HepG2 (cell line): ENCODE measurements at regions not wholly inside any gene's neighbourhood (a gene's known extent, or its start where the extent isn't known, plus 50 kb on each side); places are given as distances from the start of the nearest gene placed in this dataset.

Experiments used
- ATAC-seq: fragments of 200-7000 bp; cut with Tn5 transposase; 3 replicates; pipeline ENCODE4 v1.9.1; 2020; ENCODE audit warnings: mild to moderate bottlenecking, moderate library complexity
- BruUV-seq: library from RNA; stranded (reverse); fragments of 400-500 nt; replicated peaks from 2 replicates; lab custom pipeline; 2021; lab: Mats Ljungman, UMichigan
- CTCF ChIA-PET: fragments of 300-600 bp; formaldehyde crosslinking; extraction: SDS; loops from one replicate; lab custom pipeline; 2021; ENCODE audit warnings: low total read pairs, inconsistent platforms, low intra/inter-chr PET ratio; lab: Yijun Ruan, JAX
- POLR2A ChIA-PET: fragments of 350-600 bp; sonication (Branson Sonifier 250); formaldehyde crosslinking; loops from one replicate; lab custom pipeline; 2020; ENCODE audit warnings: antibody characterized with exemption, inconsistent platforms; lab: Yijun Ruan, JAX
- DNase-seq: peaks from one replicate; pipeline ENCODE4 v3.0.0-alpha.2; 2015; ENCODE audit warnings: low spot score
- FAIRE-seq: peaks from 3 replicates; lab custom pipeline; 2011; peaks lifted over from hg19 to GRCh38; lab: Jason Lieb, UNC
- H2AFZ ChIP-seq: one replicate; pipeline ENCODE4 v1.6.1; 2011; ENCODE audit warnings: low read length, inconsistent platforms
- H3K27ac ChIP-seq: fragments of 300-600 bp; 3 replicates; pipeline ENCODE4 v1.8.0; 2011; ENCODE audit warnings: mixed run types, mild to moderate bottlenecking, mixed read lengths, low read length, inconsistent platforms; ENCODE audit not compliant: insufficient read depth; ENCODE audit errors: extremely low read length
- H3K27me3 ChIP-seq, 2 experiments: fragments of 200-600 bp in 1 of 2; 2 replicates in 1 of 2; 3 replicates in 1 of 2; pipeline versions ENCODE4 v1.6.0 to v1.8.0; 2011; ENCODE audit warnings: low read length in 2 of 2, mild to moderate bottlenecking in 2 of 2, moderate library complexity in 2 of 2, inconsistent platforms in 1 of 2; ENCODE audit not compliant: insufficient read depth in 2 of 2, control insufficient read depth in 1 of 2
- H3K36me3 ChIP-seq, 2 experiments: fragments of 200-600 bp in 1 of 2; replicated peaks in 1 of 2; 2 replicates in 1 of 2; 3 replicates in 1 of 2; pipeline versions ENCODE4 v1.5.1 to v1.8.0; 2011; ENCODE audit warnings: low read length in 2 of 2, inconsistent platforms in 1 of 2; ENCODE audit not compliant: insufficient read depth in 2 of 2, control insufficient read depth in 1 of 2
- H3K4me1 ChIP-seq: 2 replicates; pipeline ENCODE4 v1.5.1; 2012; ENCODE audit warnings: low read length, inconsistent platforms; ENCODE audit not compliant: insufficient read depth
- H3K4me2 ChIP-seq: 2 replicates; pipeline ENCODE4 v1.6.0; 2011; ENCODE audit warnings: low read depth, low read length, inconsistent platforms
- H3K4me3 ChIP-seq, 3 experiments: fragments of 200-600 bp in 1 of 3; sonication (generic), shearing (Covaris generic) in 1 of 3; replicated peaks in 1 of 3; 2 replicates each; pipeline ENCODE4 v1.5.1; 2011 to 2016; ENCODE audit warnings: low read length in 3 of 3, inconsistent platforms in 2 of 3, low read depth in 2 of 3, mild to moderate bottlenecking in 2 of 3, control low read depth in 1 of 3, mixed read lengths in 1 of 3; ENCODE audit not compliant: insufficient read depth in 1 of 3
- H3K79me2 ChIP-seq: one replicate; pipeline ENCODE4 v1.6.1; 2011; ENCODE audit warnings: low read length, inconsistent platforms; ENCODE audit not compliant: insufficient read depth
- H3K9ac ChIP-seq: 2 replicates; pipeline ENCODE4 v1.6.0; 2011; ENCODE audit warnings: mild to moderate bottlenecking, low read depth, low read length, inconsistent platforms; ENCODE audit not compliant: insufficient read depth
- H3K9me3 ChIP-seq: 2 replicates; pipeline ENCODE4 v1.5.1; 2012; ENCODE audit warnings: mild to moderate bottlenecking, low read length
- H4K20me1 ChIP-seq: 2 replicates; pipeline ENCODE4 v1.6.0; 2011; ENCODE audit warnings: inconsistent platforms, mild to moderate bottlenecking, low read length, moderate library complexity; ENCODE audit not compliant: insufficient read depth
- DR1 ChIP-seq: sonication (generic); formaldehyde crosslinking; IDR thresholded peaks from 2 replicates; pipeline ENCODE4 v1.8.0; 2021; ENCODE audit warnings: mild to moderate bottlenecking, missing genetic modification reagents, inconsistent platforms
- HNRNPLL ChIP-seq: fragments of 200-400 bp; formaldehyde crosslinking; IDR thresholded peaks from 2 replicates; pipeline ENCODE4 v1.6.1; 2017; ENCODE audit warnings: mild to moderate bottlenecking, low read depth, low read length; ENCODE audit not compliant: poor library complexity, severe bottlenecking
- KDM5B ChIP-seq: sonication (generic); formaldehyde crosslinking; IDR thresholded peaks from 2 replicates; pipeline ENCODE4 v1.4.0; 2020; ENCODE audit warnings: missing genetic modification reagents, mild to moderate bottlenecking, borderline replicate concordance
- KLF13 ChIP-seq: sonication (generic); formaldehyde crosslinking; IDR thresholded peaks from 2 replicates; pipeline ENCODE4 v1.4.0; 2020; ENCODE audit warnings: mild to moderate bottlenecking, missing genetic modification reagents
- MIER2 ChIP-seq: IDR thresholded peaks from 2 replicates; pipeline ENCODE4 v1.6.1; 2016; ENCODE audit warnings: missing biosample characterization, missing genetic modification reagents
- MTA3 ChIP-seq: sonication (generic); formaldehyde crosslinking; IDR thresholded peaks from 2 replicates; pipeline ENCODE4 v1.4.0; 2020; ENCODE audit warnings: missing genetic modification reagents
- NFE2L2 ChIP-seq: fragments of 150-350 bp; IDR thresholded peaks from 2 replicates; pipeline ENCODE4 v1.6.1; 2014; ENCODE audit warnings: low read length
- POLR2AphosphoS5 ChIP-seq: IDR thresholded peaks from 2 replicates; pipeline ENCODE4 v1.6.1; 2012; ENCODE audit warnings: low read depth, low read length
- RFX3 ChIP-seq: IDR thresholded peaks from 2 replicates; pipeline ENCODE4 v1.6.1; 2016; ENCODE audit warnings: missing biosample characterization, missing genetic modification reagents
- SALL1 ChIP-seq: sonication (generic); formaldehyde crosslinking; IDR thresholded peaks from 2 replicates; pipeline ENCODE4 v1.8.0; 2022; ENCODE audit warnings: mild to moderate bottlenecking, missing genetic modification reagents
- YY1 ChIP-seq: IDR thresholded peaks from 2 replicates; pipeline ENCODE4 v1.6.1; 2011; ENCODE audit warnings: low read length, low read depth, moderate library complexity, mild to moderate bottlenecking; ENCODE audit not compliant: insufficient read depth, insufficient replicate concordance
- ZFP36 ChIP-seq: fragments of 150-350 bp; IDR thresholded peaks from 2 replicates; pipeline ENCODE4 v1.6.1; 2018; ENCODE audit warnings: borderline replicate concordance, low read length, low read depth; ENCODE audit not compliant: partially characterized antibody
- ZNF138 ChIP-seq: sonication (generic); formaldehyde crosslinking; IDR thresholded peaks from 2 replicates; pipeline ENCODE4 v1.5.0; 2020; ENCODE audit warnings: mild to moderate bottlenecking, low read depth, missing genetic modification reagents
- ZNF180 ChIP-seq: sonication (generic); formaldehyde crosslinking; IDR thresholded peaks from 2 replicates; pipeline ENCODE4 v1.4.0; 2020; ENCODE audit warnings: low read depth, missing genetic modification reagents, borderline replicate concordance
- ZNF557 ChIP-seq: sonication (generic); formaldehyde crosslinking; IDR thresholded peaks from 2 replicates; pipeline ENCODE4 v1.4.0; 2020; ENCODE audit warnings: missing genetic modification reagents
- ZNF572 ChIP-seq: sonication (generic); formaldehyde crosslinking; IDR thresholded peaks from 2 replicates; pipeline ENCODE4 v1.5.1; 2020; ENCODE audit warnings: mild to moderate bottlenecking, missing genetic modification reagents
- ZNF7 ChIP-seq: IDR thresholded peaks from 2 replicates; pipeline ENCODE4 v1.6.1; 2016; ENCODE audit warnings: missing biosample characterization, missing genetic modification reagents
- ZNF883 ChIP-seq: sonication (generic); formaldehyde crosslinking; IDR thresholded peaks from 2 replicates; pipeline ENCODE4 v1.5.1; 2020; ENCODE audit warnings: mild to moderate bottlenecking, missing genetic modification reagents; ENCODE audit errors: not compliant biosample characterization
- ZSCAN30 ChIP-seq: sonication (generic); formaldehyde crosslinking; IDR thresholded peaks from 2 replicates; pipeline ENCODE4 v1.5.0; 2020; ENCODE audit warnings: mild to moderate bottlenecking, missing genetic modification reagents
- WGBS: methylation state at CpG from one replicate; pipeline ENCODE4 v1.1.6; 2017; ENCODE audit warnings: low lambda C conversion rate; 5-methylcytosine and 5-hydroxymethylcytosine counted together
- in situ Hi-C: cut with HindIII; loops from 2 replicates; pipeline ENCODE4 v1.10.0; 2017; ENCODE audit warnings: low pct_unique_long_range_greater_than_20kb; ENCODE audit not compliant: extremely low pct_ligation_motif_present
- intact Hi-C: fragments of 100-400 bp; cut with micrococcal nuclease; formaldehyde crosslinking; loops from one replicate; pipeline ENCODE4 v1.10.0; 2022; ENCODE audit not compliant: unreplicated experiment
- TF ChIP-seq, protein P1 (sequence below): IDR thresholded peaks from 2 replicates; pipeline ENCODE4 v1.6.1; 2016; ENCODE audit warnings: low read depth, borderline replicate concordance
- TF ChIP-seq, protein P2 (sequence below): IDR thresholded peaks from 2 replicates; pipeline ENCODE4 v1.6.1; 2016; ENCODE audit warnings: mild to moderate bottlenecking, missing biosample characterization, missing genetic modification reagents
- TF ChIP-seq, protein P3 (sequence below): sonication (generic); formaldehyde crosslinking; IDR thresholded peaks from 2 replicates; pipeline ENCODE4 v1.8.0; 2022; ENCODE audit warnings: mild to moderate bottlenecking, missing genetic modification reagents, moderate library complexity

DNA sequence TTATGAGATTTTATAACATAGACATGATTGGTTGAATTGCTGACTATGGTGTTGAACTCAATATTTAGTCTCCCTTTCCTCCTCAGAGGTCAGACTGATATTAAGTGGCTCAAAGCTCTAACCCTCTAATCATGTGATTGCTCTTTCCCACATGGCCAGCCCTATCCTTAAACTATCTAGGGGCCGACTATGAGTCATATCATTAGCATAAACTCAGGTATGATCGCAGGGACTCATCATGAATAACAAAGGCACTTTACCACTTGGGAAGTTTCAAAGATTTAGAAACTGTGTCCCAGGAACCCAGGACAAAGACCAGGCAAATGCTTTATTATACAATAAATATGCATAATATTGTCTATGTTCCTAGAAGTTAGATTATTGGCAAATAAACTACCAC, 894.6 kb upstream of the NEGR1 start (continued):
- no peak for TF ChIP-seq HNRNPLL
- TF ChIP-seq RFX3 (CRISPR knock-in tag) = no peak
- TF ChIP-seq, protein P1, sequence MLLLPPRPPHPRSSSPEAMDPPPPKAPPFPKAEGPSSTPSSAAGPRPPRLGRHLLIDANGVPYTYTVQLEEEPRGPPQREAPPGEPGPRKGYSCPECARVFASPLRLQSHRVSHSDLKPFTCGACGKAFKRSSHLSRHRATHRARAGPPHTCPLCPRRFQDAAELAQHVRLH = no peak

DNA sequence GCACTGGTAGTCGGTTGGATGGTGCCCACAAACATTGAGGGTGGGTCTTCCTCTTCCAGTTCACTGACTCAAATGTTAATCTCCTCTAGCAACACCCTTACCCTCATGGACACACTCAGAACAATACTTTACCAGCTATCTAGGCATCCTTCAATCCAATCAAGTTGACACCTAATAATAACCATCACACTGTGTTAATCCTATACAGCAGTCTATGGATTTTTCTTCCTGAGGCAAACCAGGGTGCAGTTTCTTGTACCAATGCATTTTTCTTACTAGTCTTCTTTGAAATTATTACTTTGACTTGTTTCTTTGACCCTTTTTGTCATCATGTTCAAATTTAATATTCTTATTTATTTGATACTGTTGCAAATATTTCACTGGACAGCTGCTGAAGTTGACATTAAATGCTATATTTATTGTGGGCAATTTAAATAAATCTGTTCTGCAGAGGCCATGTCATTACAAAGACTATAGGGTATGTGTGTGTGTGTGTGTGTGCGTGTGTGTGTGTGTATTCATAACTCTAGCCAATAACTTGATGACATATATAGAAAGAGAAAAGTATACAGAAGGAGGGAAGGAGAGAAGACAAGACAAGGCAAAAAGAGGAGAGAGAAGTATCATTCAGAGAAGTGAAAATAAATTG, 884.8 kb upstream of the NEGR1 start:
- BruUV-seq = no TSS peak
- Histone ChIP-seq H3K4me2 (no peak overlapping the region), H4K20me1 (no peaks in the 10 kb centered on the region), H3K36me3 (no peaks in the 10 kb centered on the region), H3K27ac (no peak overlapping the region), H3K4me3 (no peak overlapping the region), H3K9ac (no peak overlapping the region), H2AFZ (no peak overlapping the region), H3K9me3 (peaks cover 74% of the 10 kb centered on the region), H3K27me3 (no peaks in the 10 kb centered on the region), H3K79me2 (no peaks in the 10 kb centered on the region), H3K4me1 (no peaks in the 10 kb centered on the region)
- TF ChIP-seq, protein P2, sequence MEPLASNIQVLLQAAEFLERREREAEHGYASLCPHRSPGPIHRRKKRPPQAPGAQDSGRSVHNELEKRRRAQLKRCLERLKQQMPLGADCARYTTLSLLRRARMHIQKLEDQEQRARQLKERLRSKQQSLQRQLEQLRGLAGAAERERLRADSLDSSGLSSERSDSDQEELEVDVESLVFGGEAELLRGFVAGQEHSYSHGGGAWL (CRISPR knock-in tag) = no peak
- TF ChIP-seq ZNF7 (CRISPR knock-in tag) (no peak), MTA3 (CRISPR knock-in tag) (no peak), YY1 (no peak), MIER2 (CRISPR knock-in tag) (no peak), SALL1 (CRISPR knock-in tag) (no peak), KLF13 (CRISPR knock-in tag) (no peak), ZNF138 (CRISPR knock-in tag) (no peak), ZNF557 (CRISPR knock-in tag) (no peak), ZNF180 (CRISPR knock-in tag) (no peak), ZNF883 (no peak), KDM5B (CRISPR knock-in tag) (no peak), ZFP36 (no peak), ZNF572 (no peak), NFE2L2 (no peak), POLR2AphosphoS5 (no peak), ZSCAN30 (CRISPR knock-in tag) (no peak), DR1 (CRISPR knock-in tag) (no peak)
- TF ChIP-seq, protein P3, sequence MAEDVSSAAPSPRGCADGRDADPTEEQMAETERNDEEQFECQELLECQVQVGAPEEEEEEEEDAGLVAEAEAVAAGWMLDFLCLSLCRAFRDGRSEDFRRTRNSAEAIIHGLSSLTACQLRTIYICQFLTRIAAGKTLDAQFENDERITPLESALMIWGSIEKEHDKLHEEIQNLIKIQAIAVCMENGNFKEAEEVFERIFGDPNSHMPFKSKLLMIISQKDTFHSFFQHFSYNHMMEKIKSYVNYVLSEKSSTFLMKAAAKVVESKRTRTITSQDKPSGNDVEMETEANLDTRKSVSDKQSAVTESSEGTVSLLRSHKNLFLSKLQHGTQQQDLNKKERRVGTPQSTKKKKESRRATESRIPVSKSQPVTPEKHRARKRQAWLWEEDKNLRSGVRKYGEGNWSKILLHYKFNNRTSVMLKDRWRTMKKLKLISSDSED (CRISPR knock-in tag) = no peak
- intact Hi-C loops (no loop called here), in situ Hi-C loops (no loop called here)
- 22% methylated on average over 2 of the region's 2 CpGs for WGBS
- no peak for FAIRE-seq
- POLR2A ChIA-PET = no interaction called here
- CTCF ChIA-PET = no interaction called here
- no peak for DNase-seq
- ATAC-seq = no peak
